ENCODE measurements at regions not wholly inside any gene's neighbourhood (a gene's known extent, or its start where the extent isn't known, plus 50 kb on each side); places are given as distances from the start of the nearest gene placed in this dataset.

DNA sequence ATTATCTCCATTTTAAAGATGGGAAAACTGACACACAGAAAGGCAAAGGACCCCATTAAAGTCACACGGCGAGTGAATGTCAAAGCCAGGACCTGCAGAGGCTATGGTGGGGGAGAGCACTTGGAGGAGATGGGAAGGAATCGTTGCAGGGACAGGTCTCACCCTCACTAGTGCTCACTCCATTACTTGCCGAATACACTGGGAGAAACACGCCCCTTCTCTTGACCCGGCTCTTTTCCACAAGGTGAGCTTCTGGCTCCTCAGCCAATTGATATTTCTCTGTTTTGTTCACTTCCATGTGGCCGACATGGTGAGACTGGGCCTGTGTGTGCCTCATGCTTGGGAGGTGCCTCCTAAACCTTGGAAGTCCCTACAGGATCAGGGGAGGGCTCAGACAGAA, 117.8 kb upstream of the KCNG1 start:
- ChIA-PET CTCF (no interaction called here), POLR2A (no interaction called here)
- TF ChIP-seq, protein P1, sequence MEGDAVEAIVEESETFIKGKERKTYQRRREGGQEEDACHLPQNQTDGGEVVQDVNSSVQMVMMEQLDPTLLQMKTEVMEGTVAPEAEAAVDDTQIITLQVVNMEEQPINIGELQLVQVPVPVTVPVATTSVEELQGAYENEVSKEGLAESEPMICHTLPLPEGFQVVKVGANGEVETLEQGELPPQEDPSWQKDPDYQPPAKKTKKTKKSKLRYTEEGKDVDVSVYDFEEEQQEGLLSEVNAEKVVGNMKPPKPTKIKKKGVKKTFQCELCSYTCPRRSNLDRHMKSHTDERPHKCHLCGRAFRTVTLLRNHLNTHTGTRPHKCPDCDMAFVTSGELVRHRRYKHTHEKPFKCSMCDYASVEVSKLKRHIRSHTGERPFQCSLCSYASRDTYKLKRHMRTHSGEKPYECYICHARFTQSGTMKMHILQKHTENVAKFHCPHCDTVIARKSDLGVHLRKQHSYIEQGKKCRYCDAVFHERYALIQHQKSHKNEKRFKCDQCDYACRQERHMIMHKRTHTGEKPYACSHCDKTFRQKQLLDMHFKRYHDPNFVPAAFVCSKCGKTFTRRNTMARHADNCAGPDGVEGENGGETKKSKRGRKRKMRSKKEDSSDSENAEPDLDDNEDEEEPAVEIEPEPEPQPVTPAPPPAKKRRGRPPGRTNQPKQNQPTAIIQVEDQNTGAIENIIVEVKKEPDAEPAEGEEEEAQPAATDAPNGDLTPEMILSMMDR (IDR thresholded peaks at IDR 0.05; ENCODE audit: control extremely low read depth, extremely low read depth, low read depth, missing control alignments): no peak
- DNase-seq (ENCODE audit: extremely low spot score): no peak

DNA sequence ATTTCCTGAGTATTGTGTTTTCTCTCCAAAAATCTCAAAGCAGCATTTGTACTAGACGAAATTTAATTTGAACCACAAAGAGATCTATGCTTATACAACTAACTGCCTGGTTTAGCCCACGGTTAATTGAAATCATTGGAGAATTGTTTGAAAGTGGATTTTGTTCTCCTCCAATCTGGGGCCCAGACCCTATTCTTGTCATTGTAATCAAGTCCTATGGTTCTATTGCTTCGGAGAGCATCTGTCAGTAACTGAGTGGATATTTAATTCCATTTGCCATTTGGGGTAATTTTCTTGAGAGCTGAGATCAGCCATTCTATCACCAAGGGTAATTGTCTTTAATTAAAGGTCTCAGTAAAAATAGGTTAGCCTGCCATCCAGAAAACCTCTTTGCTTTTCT, 117.0 kb upstream of the KCNG1 start:
- TF ChIP-seq, protein P1 (IDR thresholded peaks at IDR 0.05; ENCODE audit: control extremely low read depth, extremely low read depth, low read depth, missing control alignments): no peak
- ChIA-PET CTCF (no interaction called here), POLR2A (no interaction called here)
- DNase-seq (ENCODE audit: extremely low spot score): no peak

DNA sequence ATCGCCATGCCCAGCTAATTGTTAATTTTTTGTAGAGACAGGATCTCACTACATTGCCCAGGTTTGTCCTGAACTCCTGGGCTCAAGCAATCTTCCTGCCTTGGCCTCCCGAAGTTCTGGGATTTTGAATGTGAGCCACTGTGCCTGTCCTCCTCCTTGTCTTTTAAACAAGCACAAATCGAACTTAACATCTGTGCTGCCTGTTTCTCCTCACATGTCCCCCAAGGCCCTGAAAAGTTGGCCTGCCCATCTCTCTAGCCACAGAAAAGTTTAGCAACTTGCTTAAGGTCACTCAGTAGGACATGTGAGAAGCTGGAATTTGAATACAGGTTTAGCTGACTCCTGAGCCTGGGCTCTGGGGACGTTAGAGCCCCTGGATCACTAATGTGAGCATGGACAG, 115.7 kb upstream of the KCNG1 start:
- ChIA-PET POLR2A (no interaction called here), CTCF (no interaction called here)
- no peak for DNase-seq (ENCODE audit: extremely low spot score)
- TF ChIP-seq, protein P1 (IDR thresholded peaks at IDR 0.05; ENCODE audit: control extremely low read depth, extremely low read depth, low read depth, missing control alignments): no peak

DNA sequence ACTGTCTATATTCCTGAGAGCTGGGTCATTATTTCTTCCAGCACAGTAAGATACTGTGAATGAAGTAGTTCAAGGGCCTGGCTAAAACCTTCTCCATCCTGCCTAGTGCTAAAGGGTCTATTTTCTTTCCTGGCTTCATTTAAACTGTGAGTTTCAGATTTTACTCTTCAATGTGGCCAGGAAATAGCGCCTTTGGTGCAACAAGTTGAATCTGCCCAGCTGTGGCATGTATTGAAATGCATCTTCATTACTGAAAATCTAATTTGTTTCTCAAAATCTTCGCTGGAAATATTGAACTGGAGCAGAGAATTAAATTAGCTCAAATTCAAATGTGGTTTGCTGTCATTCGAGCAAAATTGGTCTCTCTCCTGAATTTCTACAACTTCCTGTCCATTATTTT, 114.6 kb upstream of the KCNG1 start:
- POLR2A ChIA-PET: no interaction called here
- CTCF ChIA-PET: no interaction called here

DNA sequence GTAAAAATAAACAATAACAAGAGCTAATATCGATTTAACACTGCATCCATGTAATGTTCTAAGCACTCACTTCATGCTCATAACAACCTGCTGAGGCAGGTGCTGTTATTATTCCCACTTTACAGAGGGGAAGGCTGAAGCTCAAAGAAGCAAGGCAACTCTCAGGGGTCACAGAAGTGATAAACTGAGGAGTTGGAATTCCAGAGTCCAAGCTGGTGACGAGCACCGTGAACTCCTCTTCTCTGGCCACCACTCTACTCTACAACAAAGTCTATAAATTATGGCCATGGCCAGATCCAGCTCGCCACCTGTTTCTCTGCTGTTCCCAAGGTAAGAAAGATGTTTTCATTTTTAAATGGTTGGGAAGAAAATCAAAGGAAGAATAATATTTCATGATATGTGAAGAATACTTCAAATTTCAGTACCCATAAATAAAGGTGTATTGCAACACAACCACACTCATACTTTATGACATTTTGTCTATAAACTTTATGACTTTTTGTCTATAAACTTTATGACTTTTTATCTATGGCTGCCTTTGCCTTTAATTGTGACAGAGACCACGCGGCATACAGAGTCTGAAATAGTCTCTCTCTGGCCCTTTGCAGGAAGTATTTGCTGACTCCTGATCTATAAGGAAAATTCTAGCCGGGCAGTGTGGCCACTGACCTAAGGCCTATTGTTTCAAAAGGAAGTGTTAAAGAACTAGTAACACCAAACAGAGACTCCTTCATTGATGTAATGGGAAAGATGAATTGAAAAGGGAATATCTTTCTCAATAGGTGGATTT, 113.2 kb upstream of the KCNG1 start:
- TF ChIP-seq, protein P1 (IDR thresholded peaks at IDR 0.05; ENCODE audit: control extremely low read depth, extremely low read depth, low read depth, missing control alignments): no peak
- DNase-seq (ENCODE audit: extremely low spot score): no peak
- POLR2A ChIA-PET: no interaction called here
- CTCF ChIA-PET: no interaction called here

More for the DNA sequence above, 114.6 kb upstream of the KCNG1 start:
- TF ChIP-seq, protein P1 (IDR thresholded peaks at IDR 0.05; ENCODE audit: control extremely low read depth, extremely low read depth, low read depth, missing control alignments): no peak
- no peak for DNase-seq (ENCODE audit: extremely low spot score)

DNA sequence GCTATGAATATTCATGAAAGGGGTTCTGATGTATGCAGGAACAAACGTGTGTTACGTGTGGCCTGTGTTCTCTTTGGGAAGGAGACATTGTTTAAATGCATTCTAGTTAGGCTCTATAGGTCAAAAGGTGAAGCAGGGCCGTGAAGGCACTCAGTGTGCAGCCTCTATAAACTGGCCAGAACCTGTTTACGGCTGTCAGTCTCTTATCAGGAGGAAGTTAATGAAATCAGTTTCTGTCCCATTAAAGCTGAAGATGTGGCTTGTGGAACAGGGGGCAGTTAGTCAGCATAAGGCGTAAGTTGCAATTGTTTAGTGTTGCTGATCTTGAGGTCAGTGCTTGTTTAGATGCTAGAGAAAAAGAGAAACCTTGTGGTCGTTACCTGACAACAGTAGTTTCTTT, 111.5 kb upstream of the KCNG1 start:
- ChIA-PET POLR2A (no interaction called here), CTCF (interaction anchor here (1.7 kb wide), 1 partner anchor 10 kb away, joined by 5 read pairs; no protein-coding TSS in a partner anchor)
- TF ChIP-seq, protein P1 (IDR thresholded peaks at IDR 0.05; ENCODE audit: control extremely low read depth, extremely low read depth, low read depth, missing control alignments): no peak
- DNase-seq (ENCODE audit: extremely low spot score): no peak
